ENCODE measurements at regions not wholly inside any gene's neighbourhood (a gene's known extent, or its start where the extent isn't known, plus 50 kb on each side); places are given as distances from the start of the nearest gene placed in this dataset.
"Not testable (repeated sequence)": the region's sequence is repeated elsewhere in the genome, so short reads cannot be mapped to it uniquely, and the experiment has no call there.

DNA sequence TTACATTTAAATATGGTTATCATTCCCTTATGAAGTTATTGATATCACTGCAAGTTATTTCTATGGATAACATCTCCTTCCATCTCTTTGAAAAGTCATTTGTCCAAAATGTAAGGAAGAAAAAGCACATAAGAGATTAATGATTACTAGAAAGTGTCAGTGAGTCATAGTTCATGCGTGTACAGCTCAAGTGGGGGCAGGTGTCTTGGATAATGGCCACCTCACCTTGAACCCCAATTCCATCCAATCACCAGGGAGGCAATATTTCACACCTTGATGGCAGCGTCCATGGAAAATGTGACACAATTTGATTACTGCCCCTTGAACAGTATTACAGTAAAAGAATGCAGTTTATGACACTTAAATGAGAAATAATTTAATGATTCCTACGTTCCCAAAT lies 358.3 kb upstream of the SOX9 start:
- Histone ChIP-seq H3K27ac (ENCODE audit: low read depth in 1 of 3, low read length in 2 of 3) (no peak overlapping the region), H3K36me3 (ENCODE audit: control insufficient read depth in 3 of 3, insufficient read depth in 2 of 3, low read depth in 1 of 3, low read length in 3 of 3) (no peaks in the 10 kb centered on the region), H3K4me1 (ENCODE audit: control insufficient read depth in 3 of 3, insufficient read depth in 2 of 3, low read depth in 1 of 3, low read length in 2 of 3) (no peaks in the 10 kb centered on the region), H3K27me3 (ENCODE audit: control insufficient read depth in 3 of 3, insufficient read depth in 3 of 3, low read length in 3 of 3) (no peaks in the 10 kb centered on the region), H3K4me3 (ENCODE audit: low read depth in 1 of 3, low read length in 3 of 3) (no peak overlapping the region), H3K9me3 (ENCODE audit: control insufficient read depth in 2 of 2, insufficient read depth in 1 of 2, low read depth in 1 of 2, low read length in 1 of 2) (no peaks in the 10 kb centered on the region)
- 12 to 56% (median 22%) methylated on average over 3 of the region's 3 CpGs for WGBS, 3 donors
- DNase-seq, result peak; percentile 34 to 83
- FAIRE-seq, result no peak

GRCh38 chr17:71764505-71764904 lies 356.3 kb upstream of the SOX9 start:
- Histone ChIP-seq H3K9me3 (ENCODE audit: control insufficient read depth in 2 of 2, insufficient read depth in 1 of 2, low read depth in 1 of 2, low read length in 1 of 2) (no peaks in the 10 kb centered on the region), H3K27me3 (ENCODE audit: control insufficient read depth in 3 of 3, insufficient read depth in 3 of 3, low read length in 3 of 3) (no peaks in the 10 kb centered on the region), H3K4me1 (ENCODE audit: control insufficient read depth in 3 of 3, insufficient read depth in 2 of 3, low read depth in 1 of 3, low read length in 2 of 3) (no peaks in the 10 kb centered on the region), H3K27ac (ENCODE audit: low read depth in 1 of 3, low read length in 2 of 3) (no peak overlapping the region), H3K4me3 (ENCODE audit: low read depth in 1 of 3, low read length in 3 of 3) (no peak overlapping the region), H3K36me3 (ENCODE audit: control insufficient read depth in 3 of 3, insufficient read depth in 2 of 3, low read depth in 1 of 3, low read length in 3 of 3) (no peaks in the 10 kb centered on the region)
- 39 to 44% (median 44%) methylated on average over 3 of the region's 3 CpGs for WGBS, 3 donors
- DNase-seq (peak; percentile 17 to 19), FAIRE-seq (no peak)

DNA sequence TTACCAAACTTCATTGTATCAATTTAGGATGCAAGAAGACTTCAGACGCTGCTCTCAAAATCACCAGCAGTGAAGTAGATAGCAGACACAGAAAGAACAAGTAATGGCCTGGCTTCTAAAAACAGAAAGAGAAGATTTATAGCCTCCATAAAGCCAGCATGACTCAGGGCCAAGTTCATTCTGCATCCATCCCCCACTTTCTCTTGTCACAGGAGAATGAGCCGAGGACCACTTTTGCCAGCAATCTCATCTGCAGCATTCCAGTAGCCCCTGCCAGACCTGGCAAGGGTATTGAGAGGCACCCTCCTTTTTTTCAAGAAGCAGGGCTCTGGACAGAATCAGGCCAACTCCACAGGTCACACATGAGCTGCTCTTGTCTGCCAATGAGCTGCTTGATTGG lies 355.4 kb upstream of the SOX9 start:
- Histone ChIP-seq H3K36me3 (ENCODE audit: control insufficient read depth in 3 of 3, insufficient read depth in 2 of 3, low read depth in 1 of 3, low read length in 3 of 3) (no peaks in the 10 kb centered on the region), H3K27me3 (ENCODE audit: control insufficient read depth in 3 of 3, insufficient read depth in 3 of 3, low read length in 3 of 3) (no peaks in the 10 kb centered on the region), H3K4me3 (ENCODE audit: low read depth in 1 of 3, low read length in 3 of 3) (no peak overlapping the region), H3K27ac (ENCODE audit: low read depth in 1 of 3, low read length in 2 of 3) (no peak overlapping the region), H3K9me3 (ENCODE audit: control insufficient read depth in 2 of 2, insufficient read depth in 1 of 2, low read depth in 1 of 2, low read length in 1 of 2) (no peaks in the 10 kb centered on the region), H3K4me1 (ENCODE audit: control insufficient read depth in 3 of 3, insufficient read depth in 2 of 3, low read depth in 1 of 3, low read length in 2 of 3) (no peaks in the 10 kb centered on the region)
- WGBS, 3 donors, result 9 to 33% (median 23%) methylated on average over 2 of the region's 2 CpGs
- DNase-seq (peak; percentile 59 to 67), FAIRE-seq (no peak)

DNA sequence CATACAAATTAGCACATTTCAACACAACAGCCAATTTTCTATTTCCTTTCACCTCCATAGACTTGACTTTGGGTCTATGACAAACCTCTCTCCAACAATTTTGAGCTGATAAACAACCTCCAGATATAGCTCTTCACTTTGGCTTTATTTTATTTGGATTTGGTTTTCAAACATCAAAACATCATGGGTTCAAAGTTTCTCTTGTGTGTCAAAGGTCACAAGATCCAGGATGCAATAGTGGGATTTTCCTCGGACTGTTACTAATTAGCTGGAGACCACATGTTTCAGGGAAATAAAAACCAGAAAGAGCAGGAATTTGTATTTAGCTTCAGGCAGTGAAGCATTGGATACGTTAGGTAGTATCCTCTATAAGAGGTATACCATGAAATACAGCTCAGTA lies 351.0 kb upstream of the SOX9 start:
- no peak overlapping the region for H3K4me3 ChIP-seq (ENCODE audit: low read depth in 1 of 3, low read length in 3 of 3)
- H3K27me3 ChIP-seq (ENCODE audit: control insufficient read depth in 3 of 3, insufficient read depth in 3 of 3, low read length in 3 of 3), result no peaks in the 10 kb centered on the region
- no peaks in the 10 kb centered on the region for H3K9me3 ChIP-seq (ENCODE audit: control insufficient read depth in 2 of 2, insufficient read depth in 1 of 2, low read depth in 1 of 2, low read length in 1 of 2)
- H3K4me1 ChIP-seq (ENCODE audit: control insufficient read depth in 3 of 3, insufficient read depth in 2 of 3, low read depth in 1 of 3, low read length in 2 of 3), result no peaks in the 10 kb centered on the region
- no peak overlapping the region for H3K27ac ChIP-seq (ENCODE audit: low read depth in 1 of 3, low read length in 2 of 3)
- 50 to 62% (median 61%) methylated on average over 2 of the region's 2 CpGs for WGBS, 3 donors
- no peaks in the 10 kb centered on the region for H3K36me3 ChIP-seq (ENCODE audit: control insufficient read depth in 3 of 3, insufficient read depth in 2 of 3, low read depth in 1 of 3, low read length in 3 of 3)
- FAIRE-seq (no peak), DNase-seq (no peak)

GRCh38 chr17:71777048-71777640 lies 343.7 kb upstream of the SOX9 start:
- Histone ChIP-seq H3K36me3 (ENCODE audit: control insufficient read depth in 3 of 3, insufficient read depth in 2 of 3, low read depth in 1 of 3, low read length in 3 of 3) (no peaks in the 10 kb centered on the region), H3K9me3 (ENCODE audit: control insufficient read depth in 2 of 2, insufficient read depth in 1 of 2, low read depth in 1 of 2, low read length in 1 of 2) (no peaks in the 10 kb centered on the region), H3K4me1 (ENCODE audit: control insufficient read depth in 3 of 3, insufficient read depth in 2 of 3, low read depth in 1 of 3, low read length in 2 of 3) (no peaks in the 10 kb centered on the region), H3K27me3 (ENCODE audit: control insufficient read depth in 3 of 3, insufficient read depth in 3 of 3, low read length in 3 of 3) (no peaks in the 10 kb centered on the region), H3K4me3 (ENCODE audit: low read depth in 1 of 3, low read length in 3 of 3) (no peak overlapping the region), H3K27ac (ENCODE audit: low read depth in 1 of 3, low read length in 2 of 3) (no peak overlapping the region)
- no peak for FAIRE-seq
- peak in 1 of 2 donors; percentile 5 for DNase-seq
- 77 to 83% (median 79%) methylated on average over 6 of the region's 6 CpGs for WGBS, 3 donors

DNA sequence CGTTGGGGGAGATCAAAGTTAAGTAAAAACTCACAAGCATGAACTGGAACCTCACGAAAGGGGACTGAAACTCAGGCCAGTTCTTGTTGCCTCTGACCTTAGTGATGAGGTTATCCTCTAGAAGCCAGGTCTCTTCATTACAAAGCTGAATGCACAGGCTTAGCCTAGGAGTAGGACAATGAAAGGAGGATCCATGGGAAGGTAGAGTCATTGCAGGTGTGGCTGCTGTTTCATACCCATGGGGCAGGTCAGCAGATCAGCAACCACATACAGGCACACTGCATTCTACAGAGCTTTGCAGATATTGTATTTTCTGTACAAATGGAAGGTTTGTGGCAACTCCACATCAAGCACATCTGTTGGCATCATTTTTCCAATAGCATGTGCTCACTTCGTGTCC lies 341.3 kb upstream of the SOX9 start:
- no peak for FAIRE-seq
- no peaks in the 10 kb centered on the region for H3K9me3 ChIP-seq (ENCODE audit: control insufficient read depth in 2 of 2, insufficient read depth in 1 of 2, low read depth in 1 of 2, low read length in 1 of 2)
- no peaks in the 10 kb centered on the region for H3K4me1 ChIP-seq (ENCODE audit: control insufficient read depth in 3 of 3, insufficient read depth in 2 of 3, low read depth in 1 of 3, low read length in 2 of 3)
- DNase-seq, result no peak
- H3K27me3 ChIP-seq (ENCODE audit: control insufficient read depth in 3 of 3, insufficient read depth in 3 of 3, low read length in 3 of 3), result no peaks in the 10 kb centered on the region
- WGBS, 3 donors, result 83 to 96% (median 86%) methylated on average over 3 of the region's 3 CpGs
- no peak overlapping the region for H3K27ac ChIP-seq (ENCODE audit: low read depth in 1 of 3, low read length in 2 of 3)
- no peaks in the 10 kb centered on the region for H3K36me3 ChIP-seq (ENCODE audit: control insufficient read depth in 3 of 3, insufficient read depth in 2 of 3, low read depth in 1 of 3, low read length in 3 of 3)
- no peak overlapping the region for H3K4me3 ChIP-seq (ENCODE audit: low read depth in 1 of 3, low read length in 3 of 3)

GRCh38 chr17:71780596-71780995 lies 340.2 kb upstream of the SOX9 start:
- Histone ChIP-seq H3K4me1 (ENCODE audit: control insufficient read depth in 3 of 3, insufficient read depth in 2 of 3, low read depth in 1 of 3, low read length in 2 of 3) (no peaks in the 10 kb centered on the region), H3K9me3 (ENCODE audit: control insufficient read depth in 2 of 2, insufficient read depth in 1 of 2, low read depth in 1 of 2, low read length in 1 of 2) (no peaks in the 10 kb centered on the region), H3K27ac (ENCODE audit: low read depth in 1 of 3, low read length in 2 of 3) (no peak overlapping the region), H3K36me3 (ENCODE audit: control insufficient read depth in 3 of 3, insufficient read depth in 2 of 3, low read depth in 1 of 3, low read length in 3 of 3) (no peaks in the 10 kb centered on the region), H3K27me3 (ENCODE audit: control insufficient read depth in 3 of 3, insufficient read depth in 3 of 3, low read length in 3 of 3) (no peaks in the 10 kb centered on the region), H3K4me3 (ENCODE audit: low read depth in 1 of 3, low read length in 3 of 3) (no peak overlapping the region)
- DNase-seq, result no peak
- FAIRE-seq, result no peak

DNA sequence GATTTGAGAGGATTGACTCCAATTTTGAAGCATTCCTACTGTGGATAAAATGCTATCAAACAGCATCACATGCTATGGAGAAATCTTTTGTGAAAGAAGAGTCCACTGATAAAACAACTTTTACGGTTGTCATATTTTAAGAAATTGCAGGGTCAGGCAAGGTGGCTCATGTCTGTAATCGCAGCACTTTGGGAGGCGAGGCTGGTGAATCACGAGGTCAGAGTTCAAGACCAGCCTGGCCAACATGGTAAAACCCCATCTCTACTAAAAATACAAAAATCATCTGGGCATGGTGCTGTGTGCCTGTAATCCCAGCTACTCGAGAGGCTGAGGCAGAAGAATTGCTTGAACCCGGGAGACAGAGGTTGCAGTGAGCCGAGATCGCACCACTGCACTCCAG lies 338.8 kb upstream of the SOX9 start:
- not testable (repeated sequence) for FAIRE-seq; H3K4me3 ChIP-seq (ENCODE audit: low read depth in 1 of 3, low read length in 3 of 3); DNase-seq; H3K27ac ChIP-seq (ENCODE audit: low read depth in 1 of 3, low read length in 2 of 3); H3K27me3 ChIP-seq (ENCODE audit: control insufficient read depth in 3 of 3, insufficient read depth in 3 of 3, low read length in 3 of 3); H3K4me1 ChIP-seq (ENCODE audit: control insufficient read depth in 3 of 3, insufficient read depth in 2 of 3, low read depth in 1 of 3, low read length in 2 of 3); H3K9me3 ChIP-seq (ENCODE audit: control insufficient read depth in 2 of 2, insufficient read depth in 1 of 2, low read depth in 1 of 2, low read length in 1 of 2); H3K36me3 ChIP-seq (ENCODE audit: control insufficient read depth in 3 of 3, insufficient read depth in 2 of 3, low read depth in 1 of 3, low read length in 3 of 3)
- 63 to 83% (median 70%) methylated on average over 8 of the region's 8 CpGs for WGBS, 3 donors

DNA sequence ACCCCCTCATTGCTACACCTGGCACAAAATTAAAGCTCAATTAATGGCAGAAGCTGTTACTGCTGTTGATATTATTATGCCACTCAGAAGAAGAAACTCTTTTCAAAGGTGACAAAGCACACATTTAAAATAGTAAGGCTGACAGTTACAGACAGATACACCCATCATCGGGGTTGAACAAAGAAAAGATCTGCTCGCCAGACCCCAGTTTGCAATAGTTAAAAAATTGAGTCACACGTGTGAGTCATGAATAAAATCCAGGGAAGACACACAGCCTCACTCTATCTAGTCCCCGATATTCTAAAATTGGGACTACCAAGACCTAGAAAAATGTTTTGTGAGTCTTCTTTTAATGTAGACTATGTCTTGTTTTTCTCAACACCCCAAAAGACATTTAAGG lies 330.0 kb upstream of the SOX9 start:
- Histone ChIP-seq H3K36me3 (ENCODE audit: control insufficient read depth in 3 of 3, insufficient read depth in 2 of 3, low read depth in 1 of 3, low read length in 3 of 3) (no peaks in the 10 kb centered on the region), H3K27ac (ENCODE audit: low read depth in 1 of 3, low read length in 2 of 3) (no peak overlapping the region), H3K4me3 (ENCODE audit: low read depth in 1 of 3, low read length in 3 of 3) (no peak overlapping the region), H3K27me3 (ENCODE audit: control insufficient read depth in 3 of 3, insufficient read depth in 3 of 3, low read length in 3 of 3) (no peaks in the 10 kb centered on the region), H3K9me3 (ENCODE audit: control insufficient read depth in 2 of 2, insufficient read depth in 1 of 2, low read depth in 1 of 2, low read length in 1 of 2) (no peaks in the 10 kb centered on the region), H3K4me1 (ENCODE audit: control insufficient read depth in 3 of 3, insufficient read depth in 2 of 3, low read depth in 1 of 3, low read length in 2 of 3) (no peaks in the 10 kb centered on the region)
- WGBS, 3 donors, result 81 to 89% (median 86%) methylated on average over 4 of the region's 4 CpGs
- DNase-seq, result no peak
- no peak for FAIRE-seq
